ENCODE measurements at regions not wholly inside any gene's neighbourhood (a gene's known extent, or its start where the extent isn't known, plus 50 kb on each side); places are given as distances from the start of the nearest gene placed in this dataset.

DNA sequence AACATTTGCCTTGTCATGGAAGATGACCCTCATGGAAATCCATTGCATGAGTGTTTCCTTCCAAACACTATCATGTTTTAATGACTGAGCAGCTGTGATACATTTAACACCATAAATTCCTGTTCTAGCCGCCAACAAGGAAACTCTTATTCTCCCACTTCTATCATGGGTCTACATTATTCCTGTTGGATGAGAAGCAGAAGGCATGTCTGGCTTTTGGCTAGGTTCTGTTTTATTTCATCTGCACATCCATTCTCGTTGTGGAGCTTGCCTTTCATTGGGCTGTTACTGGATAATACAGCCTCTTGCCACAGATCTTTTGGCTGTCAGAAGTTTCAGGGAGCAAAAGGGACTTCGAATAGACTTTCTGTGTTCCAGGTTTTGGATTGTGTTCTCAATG lies 742.6 kb upstream of the TSPY4 start:
- Mint-ChIP-seq H3K9me3 (no peaks in the 10 kb centered on the region), H3K27ac (no peak overlapping the region), H3K36me3 (no peaks in the 10 kb centered on the region), H3K4me1 (no peaks in the 10 kb centered on the region), H3K27me3 (no peaks in the 10 kb centered on the region), H3K4me3 (no peak overlapping the region)
- ATAC-seq (ENCODE audit: low read depth in 2 of 2) (no peak), DNase-seq (no peak)

DNA sequence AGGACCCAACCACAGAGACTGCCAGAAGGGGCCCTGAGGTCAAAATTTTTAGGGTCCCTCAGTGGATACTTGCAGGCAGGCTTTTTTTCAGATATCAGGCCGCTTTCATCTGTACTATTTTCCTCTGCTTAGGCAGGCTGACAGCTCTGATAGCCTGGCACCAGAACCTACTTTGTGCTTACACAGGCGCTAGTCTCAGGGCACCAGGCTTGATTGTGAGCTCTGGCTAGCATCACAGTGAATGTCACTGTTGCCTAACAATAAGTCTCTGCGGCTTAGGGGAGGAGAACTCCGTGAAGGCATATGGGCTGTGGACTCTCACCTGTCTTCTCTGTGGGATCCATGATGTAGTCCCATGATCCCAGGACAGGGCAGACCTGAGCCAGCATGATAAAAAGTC lies 738.1 kb upstream of the TSPY4 start:
- no peak overlapping the region for H3K27ac Mint-ChIP-seq
- H3K4me1 Mint-ChIP-seq = no peaks in the 10 kb centered on the region
- H3K4me3 Mint-ChIP-seq = no peak overlapping the region
- no peaks in the 10 kb centered on the region for H3K36me3 Mint-ChIP-seq
- no peaks in the 10 kb centered on the region for H3K27me3 Mint-ChIP-seq
- DNase-seq (no peak), ATAC-seq (ENCODE audit: low read depth in 2 of 2) (no peak)
- H3K9me3 Mint-ChIP-seq = no peaks in the 10 kb centered on the region

DNA sequence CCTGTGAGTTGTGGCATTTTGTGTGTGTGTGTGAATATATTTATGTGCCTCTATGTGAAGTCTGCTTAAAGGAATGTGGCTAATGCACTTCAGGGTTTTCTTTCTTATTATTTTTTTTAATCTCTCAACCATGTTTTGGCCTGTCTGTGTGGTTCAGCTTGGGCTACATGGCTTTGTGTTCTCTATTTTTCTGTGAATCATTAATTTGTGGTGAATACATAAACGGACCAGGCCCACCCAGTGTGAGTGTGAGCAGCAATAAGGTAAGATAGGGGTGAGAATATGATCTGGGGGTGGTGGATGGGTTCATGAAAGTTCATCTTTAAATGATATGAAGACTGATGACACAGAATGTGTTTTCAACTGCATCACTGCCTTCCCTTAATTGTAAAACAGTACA lies 726.6 kb upstream of the TSPY4 start:
- Mint-ChIP-seq H3K36me3 (no peaks in the 10 kb centered on the region), H3K27ac (no peak overlapping the region), H3K4me1 (no peaks in the 10 kb centered on the region), H3K4me3 (no peak overlapping the region), H3K27me3 (no peaks in the 10 kb centered on the region), H3K9me3 (no peaks in the 10 kb centered on the region)
- ATAC-seq (ENCODE audit: low read depth in 2 of 2) (no peak), DNase-seq (no peak)

DNA sequence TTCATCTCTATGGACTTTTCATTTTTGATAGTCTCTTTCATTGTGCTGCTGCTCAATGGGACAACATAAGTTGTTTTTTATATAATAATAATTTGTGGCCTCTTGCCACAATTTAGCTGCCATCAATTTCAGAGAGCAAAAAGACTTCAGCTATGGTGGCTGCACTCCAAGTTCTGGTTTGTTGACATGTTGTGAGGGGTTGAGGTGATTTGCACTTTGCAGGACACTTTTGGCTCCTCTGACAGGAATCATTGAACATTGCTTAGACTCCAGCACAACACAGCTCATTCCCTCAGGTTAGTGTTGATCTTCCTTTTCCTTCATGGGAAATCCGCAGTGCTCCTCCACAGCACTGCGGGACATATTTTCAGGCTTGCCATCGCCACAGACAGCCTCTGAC lies 725.4 kb upstream of the TSPY4 start:
- DNase-seq (no peak), ATAC-seq (ENCODE audit: low read depth in 2 of 2) (no peak)
- Mint-ChIP-seq H3K4me3 (no peak overlapping the region), H3K4me1 (no peaks in the 10 kb centered on the region), H3K36me3 (no peaks in the 10 kb centered on the region), H3K9me3 (no peaks in the 10 kb centered on the region), H3K27ac (no peak overlapping the region), H3K27me3 (no peaks in the 10 kb centered on the region)

DNA sequence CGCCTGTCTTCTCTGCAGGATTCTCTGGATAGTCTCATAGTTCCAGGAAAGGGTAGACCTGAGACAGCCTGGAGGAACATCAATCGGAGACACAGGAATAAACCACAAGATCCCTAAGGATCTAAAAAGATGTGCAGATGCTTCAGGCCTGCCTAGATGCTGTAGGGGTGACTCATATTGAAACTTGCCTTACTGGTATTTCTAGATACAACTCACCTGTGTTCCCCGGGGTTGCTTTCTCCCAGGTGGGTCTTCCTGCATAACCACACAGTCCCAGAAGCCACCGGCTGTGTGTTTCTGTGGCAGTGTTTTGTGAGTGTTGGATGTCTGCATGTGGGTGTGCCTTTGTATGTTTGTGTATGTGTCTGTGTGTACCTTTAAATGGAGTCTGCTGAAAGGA lies 719.0 kb upstream of the TSPY4 start:
- Mint-ChIP-seq H3K4me1 (no peaks in the 10 kb centered on the region), H3K9me3 (no peaks in the 10 kb centered on the region), H3K4me3 (no peak overlapping the region), H3K36me3 (no peaks in the 10 kb centered on the region), H3K27ac (no peak overlapping the region), H3K27me3 (no peaks in the 10 kb centered on the region)
- ATAC-seq (ENCODE audit: low read depth in 2 of 2) = no peak
- no peak for DNase-seq

DNA sequence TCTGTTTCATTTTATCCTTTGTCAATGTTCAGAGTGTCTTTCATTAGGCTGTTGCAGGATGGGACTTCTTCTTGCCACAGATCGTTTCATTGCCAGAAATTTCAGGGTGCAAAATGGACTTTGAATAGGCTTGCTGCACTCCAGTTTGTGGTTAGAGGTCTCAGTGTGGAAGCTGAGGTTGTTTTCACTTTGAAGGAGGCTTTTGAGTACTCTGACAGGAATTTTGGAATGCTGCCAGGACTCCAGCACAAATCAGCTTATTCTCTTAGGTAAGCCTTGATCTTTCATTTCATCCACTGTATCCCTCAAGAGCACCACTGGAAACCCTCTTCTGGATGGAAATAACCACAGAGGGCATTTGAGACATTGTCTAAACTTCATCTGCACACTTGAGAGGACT lies 715.1 kb upstream of the TSPY4 start:
- Mint-ChIP-seq H3K27ac (no peak overlapping the region), H3K36me3 (no peaks in the 10 kb centered on the region), H3K4me3 (no peak overlapping the region), H3K27me3 (peaks cover 0 to 5% (median 0%) of the 10 kb centered on the region in 3 donors), H3K4me1 (no peaks in the 10 kb centered on the region), H3K9me3 (no peaks in the 10 kb centered on the region)
- no peak for ATAC-seq (ENCODE audit: low read depth in 2 of 2)
- no peak for DNase-seq

DNA sequence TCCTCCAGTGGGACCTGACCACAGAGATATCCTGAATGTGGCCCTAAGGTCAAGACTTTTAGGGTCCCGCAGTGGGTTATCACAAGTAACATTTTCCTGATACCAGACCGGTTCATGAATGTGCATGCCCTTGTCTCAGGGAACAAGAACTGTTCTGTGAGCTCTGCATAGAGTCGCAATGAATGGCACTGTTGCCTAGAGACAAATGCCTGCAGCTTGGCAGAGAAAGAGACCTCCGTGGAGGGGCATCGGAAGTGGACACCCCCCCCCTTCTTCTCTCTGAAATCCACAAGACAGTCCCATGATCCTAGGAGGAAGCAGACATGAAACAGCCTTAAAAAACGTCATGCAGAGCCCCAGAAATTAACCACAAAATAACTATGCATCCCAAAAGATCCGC lies 714.4 kb upstream of the TSPY4 start:
- no peak for ATAC-seq (ENCODE audit: low read depth in 2 of 2)
- Mint-ChIP-seq H3K4me1 (no peaks in the 10 kb centered on the region), H3K4me3 (no peak overlapping the region), H3K36me3 (no peaks in the 10 kb centered on the region), H3K27ac (no peak overlapping the region), H3K27me3 (peaks cover 0 to 10% (median 0%) of the 10 kb centered on the region in 3 donors), H3K9me3 (no peaks in the 10 kb centered on the region)
- no peak for DNase-seq

DNA sequence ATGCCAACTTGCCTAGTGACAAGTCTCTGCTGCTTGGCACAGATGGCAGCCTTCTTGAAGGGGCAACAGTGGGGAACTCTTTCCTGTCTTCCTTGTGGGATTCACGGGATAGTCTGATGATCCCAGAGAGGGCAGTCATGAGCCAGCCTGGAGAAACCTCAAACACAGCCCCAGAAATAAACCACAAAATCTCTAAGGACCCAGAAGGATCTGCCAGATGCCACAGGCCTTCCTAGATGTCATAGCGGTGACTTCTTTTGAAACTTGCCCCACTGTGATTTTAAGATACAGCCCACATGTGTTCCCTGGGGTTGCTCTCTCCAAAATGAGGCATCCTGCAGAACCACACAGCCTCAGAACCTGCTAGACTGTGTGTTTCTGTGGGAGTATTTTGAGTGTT lies 707.6 kb upstream of the TSPY4 start:
- H3K4me3 Mint-ChIP-seq = no peak overlapping the region
- H3K27ac Mint-ChIP-seq = no peak overlapping the region
- ATAC-seq (ENCODE audit: low read depth in 2 of 2) (no peak), DNase-seq (no peak)
- peaks cover 0 to 8% (median 0%) of the 10 kb centered on the region in 3 donors for H3K4me1 Mint-ChIP-seq
- peaks cover 0 to 10% (median 0%) of the 10 kb centered on the region in 3 donors for H3K27me3 Mint-ChIP-seq
- H3K9me3 Mint-ChIP-seq = peaks cover 0 to 5% (median 0%) of the 10 kb centered on the region in 7 donors
- H3K36me3 Mint-ChIP-seq = no peaks in the 10 kb centered on the region

DNA sequence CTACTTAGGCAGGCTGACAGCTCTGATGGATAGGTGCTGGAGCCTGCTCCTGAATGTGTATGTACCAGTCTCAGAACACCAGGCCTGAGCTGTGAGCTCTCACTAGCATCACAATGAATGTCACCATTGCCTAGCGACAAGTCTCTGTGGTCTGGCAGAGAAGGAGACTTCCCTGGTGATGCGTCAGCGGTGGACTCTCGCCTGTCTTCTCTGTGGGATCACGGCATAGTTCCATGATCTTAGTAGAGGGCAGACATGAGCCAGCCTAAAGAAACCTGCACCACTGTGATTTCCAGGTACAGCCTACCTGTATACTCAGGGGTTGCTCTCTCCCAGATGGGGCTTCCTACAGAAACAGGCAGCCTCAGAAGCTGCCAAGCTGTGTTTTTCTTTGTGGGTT lies 699.2 kb upstream of the TSPY4 start:
- H3K27me3 Mint-ChIP-seq = peaks cover 0 to 6% (median 0%) of the 10 kb centered on the region in 3 donors
- ATAC-seq (ENCODE audit: low read depth in 2 of 2) (no peak), DNase-seq (no peak)
- H3K4me3 Mint-ChIP-seq = no peak overlapping the region
- H3K36me3 Mint-ChIP-seq = no peaks in the 10 kb centered on the region
- H3K27ac Mint-ChIP-seq = no peak overlapping the region
- peaks cover 0 to 8% (median 0%) of the 10 kb centered on the region in 3 donors for H3K4me1 Mint-ChIP-seq
- peaks cover 0 to 5% (median 0%) of the 10 kb centered on the region in 7 donors for H3K9me3 Mint-ChIP-seq

DNA sequence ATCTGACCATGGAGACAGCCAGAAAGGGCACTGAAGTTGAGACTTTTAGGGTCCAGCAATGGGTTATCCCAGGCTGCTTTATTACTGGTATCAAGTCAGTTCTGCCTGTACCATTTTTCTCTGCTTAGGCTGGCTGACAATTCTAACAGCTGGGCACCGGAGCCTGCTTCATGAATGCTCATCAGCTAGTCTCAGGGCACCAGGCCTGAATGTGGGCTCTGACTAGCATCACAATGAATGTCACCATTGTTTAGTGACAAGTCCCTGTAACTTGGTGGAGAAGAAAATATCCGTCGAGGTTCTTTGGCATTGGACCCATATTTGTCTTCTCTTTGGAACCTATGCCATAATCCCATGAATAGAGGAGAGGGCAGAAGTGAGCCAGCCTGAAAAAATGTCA lies 692.3 kb upstream of the TSPY4 start:
- Mint-ChIP-seq H3K27ac (no peak overlapping the region), H3K4me1 (no peaks in the 10 kb centered on the region), H3K4me3 (no peak overlapping the region), H3K36me3 (no peaks in the 10 kb centered on the region), H3K27me3 (peaks cover 0 to 6% (median 0%) of the 10 kb centered on the region in 3 donors), H3K9me3 (no peaks in the 10 kb centered on the region)
- ATAC-seq (ENCODE audit: low read depth in 2 of 2) = no peak
- DNase-seq = no peak

DNA sequence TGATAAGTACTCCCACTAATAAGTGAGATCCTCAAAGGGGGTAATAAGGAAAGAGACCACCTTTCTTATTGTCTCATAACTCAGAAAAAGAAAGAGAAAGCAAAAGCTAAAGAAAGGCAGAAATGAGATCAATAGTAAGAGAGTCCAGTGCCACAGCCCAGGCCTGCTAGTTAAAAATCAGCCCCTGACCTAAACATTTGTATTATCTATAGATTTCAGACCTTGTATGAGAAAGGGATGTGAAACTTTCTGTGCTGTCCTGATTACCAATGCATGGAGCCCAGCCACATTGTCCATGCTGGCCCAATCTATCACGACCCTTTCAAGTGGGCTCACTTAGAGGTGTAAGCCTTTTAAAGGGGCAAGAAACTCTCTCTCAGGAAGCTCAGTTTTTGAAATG lies 684.8 kb upstream of the TSPY4 start:
- DNase-seq (no peak), ATAC-seq (ENCODE audit: low read depth in 2 of 2) (no peak)
- H3K36me3 Mint-ChIP-seq = no peaks in the 10 kb centered on the region
- H3K4me1 Mint-ChIP-seq = no peaks in the 10 kb centered on the region
- H3K4me3 Mint-ChIP-seq = no peak overlapping the region
- peaks cover 0 to 2% (median 0%) of the 10 kb centered on the region in 7 donors for H3K9me3 Mint-ChIP-seq
- H3K27ac Mint-ChIP-seq = no peak overlapping the region
- H3K27me3 Mint-ChIP-seq = no peaks in the 10 kb centered on the region

DNA sequence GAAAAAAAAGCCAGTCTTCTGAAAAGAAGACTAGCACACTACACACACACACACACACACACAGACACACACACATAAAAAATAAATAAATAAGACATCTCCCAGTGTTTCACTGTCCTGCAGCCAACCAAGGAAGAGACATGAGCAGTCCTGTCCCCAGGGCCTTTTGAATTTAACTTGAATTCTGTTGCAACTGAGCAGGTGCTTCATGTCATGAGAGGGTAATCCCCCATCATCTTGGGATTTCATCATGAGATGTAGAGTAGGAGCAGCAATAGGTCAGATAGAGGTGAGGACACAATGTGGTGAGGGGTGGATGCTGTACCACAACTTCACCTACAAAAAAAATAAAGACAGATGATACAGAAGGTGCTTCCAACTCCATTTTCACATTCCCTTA lies 682.2 kb upstream of the TSPY4 start:
- H3K4me3 Mint-ChIP-seq = no peak overlapping the region
- H3K36me3 Mint-ChIP-seq = no peaks in the 10 kb centered on the region
- H3K4me1 Mint-ChIP-seq = no peaks in the 10 kb centered on the region
- ATAC-seq (ENCODE audit: low read depth in 2 of 2) (no peak), DNase-seq (no peak)
- H3K27me3 Mint-ChIP-seq = no peaks in the 10 kb centered on the region
- H3K27ac Mint-ChIP-seq = no peak overlapping the region
- peaks cover 0 to 2% (median 0%) of the 10 kb centered on the region in 7 donors for H3K9me3 Mint-ChIP-seq

DNA sequence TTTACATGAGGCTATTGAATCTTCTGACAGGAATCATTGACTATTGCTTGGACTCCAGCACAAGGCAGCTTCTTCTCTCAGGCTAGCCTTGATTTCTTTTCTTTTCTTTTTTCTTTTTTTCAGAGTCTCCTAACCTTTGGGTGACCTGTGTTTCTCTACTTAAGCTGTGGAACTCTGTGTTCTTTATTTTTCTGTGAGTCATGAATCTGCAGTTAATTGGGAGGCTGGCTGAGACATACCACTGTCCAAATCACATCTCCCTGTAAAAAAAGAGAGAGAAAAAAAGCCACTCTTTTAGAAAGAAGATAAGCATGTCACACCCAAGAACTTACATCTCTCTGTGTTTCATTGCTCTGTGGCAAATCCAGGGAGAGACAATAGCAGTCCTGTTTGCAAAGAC lies 681.2 kb upstream of the TSPY4 start:
- H3K4me1 Mint-ChIP-seq = no peaks in the 10 kb centered on the region
- ATAC-seq (ENCODE audit: low read depth in 2 of 2) = no peak
- no peak for DNase-seq
- H3K27me3 Mint-ChIP-seq = no peaks in the 10 kb centered on the region
- H3K27ac Mint-ChIP-seq = no peak overlapping the region
- H3K4me3 Mint-ChIP-seq = no peak overlapping the region
- no peaks in the 10 kb centered on the region for H3K36me3 Mint-ChIP-seq
- peaks cover 0 to 2% (median 0%) of the 10 kb centered on the region in 7 donors for H3K9me3 Mint-ChIP-seq

DNA sequence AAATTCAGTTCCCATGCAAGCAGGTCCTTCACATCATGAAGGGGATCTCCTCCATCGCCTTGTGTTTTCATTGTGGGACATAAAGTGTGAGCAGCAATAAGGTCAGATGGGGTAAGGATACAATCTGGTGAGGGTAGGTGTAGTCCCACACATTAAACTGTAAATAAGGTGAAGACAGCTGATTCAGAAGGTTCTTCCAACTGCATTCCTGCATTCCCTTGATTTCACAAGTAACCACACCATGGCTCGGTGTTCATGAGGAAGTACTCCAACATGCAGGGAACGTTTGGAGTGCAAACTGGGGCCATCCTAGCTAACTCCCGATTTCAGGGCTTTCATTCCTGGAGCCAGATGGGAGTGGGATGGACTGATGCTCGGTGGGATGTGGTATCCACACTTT lies 680.7 kb upstream of the TSPY4 start:
- DNase-seq = no peak
- no peak for ATAC-seq (ENCODE audit: low read depth in 2 of 2)
- Mint-ChIP-seq H3K27me3 (no peaks in the 10 kb centered on the region), H3K36me3 (no peaks in the 10 kb centered on the region), H3K4me1 (no peaks in the 10 kb centered on the region), H3K9me3 (peaks cover 0 to 2% (median 0%) of the 10 kb centered on the region in 7 donors), H3K4me3 (no peak overlapping the region), H3K27ac (no peak overlapping the region)

DNA sequence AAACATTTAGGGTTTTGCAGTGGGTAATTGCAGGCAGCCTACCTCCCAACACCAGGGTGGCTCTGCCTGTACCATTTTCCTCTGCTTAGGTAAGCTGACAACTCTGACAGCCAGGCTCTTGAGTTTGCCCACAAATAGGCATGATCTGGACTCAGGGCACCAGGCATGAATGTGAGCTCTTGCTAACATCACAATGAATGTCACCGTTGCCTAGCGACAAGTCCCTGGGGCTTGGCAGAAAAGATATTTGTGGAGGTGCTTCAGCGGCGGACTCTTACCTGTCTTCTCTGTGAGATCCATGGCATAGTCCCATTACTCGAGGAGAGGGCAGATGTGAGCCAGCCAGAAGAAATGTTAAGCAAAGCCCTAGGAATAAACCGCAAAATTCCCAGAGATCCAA lies 677.5 kb upstream of the TSPY4 start:
- Mint-ChIP-seq H3K27ac (no peak overlapping the region), H3K4me3 (no peak overlapping the region), H3K27me3 (no peaks in the 10 kb centered on the region), H3K9me3 (no peaks in the 10 kb centered on the region), H3K4me1 (no peaks in the 10 kb centered on the region), H3K36me3 (no peaks in the 10 kb centered on the region)
- ATAC-seq (ENCODE audit: low read depth in 2 of 2) = no peak
- DNase-seq = no peak

Measured in naive B cell (primary cell).